ENCODE measurements at regions not wholly inside any gene's neighbourhood (a gene's known extent, or its start where the extent isn't known, plus 50 kb on each side); places are given as distances from the start of the nearest gene placed in this dataset.
A peak's percentile ranks its signal among the peaks of the same experiment; 100 is the strongest.
"Not testable (repeated sequence)": the region's sequence is repeated elsewhere in the genome, so short reads cannot be mapped to it uniquely, and the experiment has no call there.

DNA sequence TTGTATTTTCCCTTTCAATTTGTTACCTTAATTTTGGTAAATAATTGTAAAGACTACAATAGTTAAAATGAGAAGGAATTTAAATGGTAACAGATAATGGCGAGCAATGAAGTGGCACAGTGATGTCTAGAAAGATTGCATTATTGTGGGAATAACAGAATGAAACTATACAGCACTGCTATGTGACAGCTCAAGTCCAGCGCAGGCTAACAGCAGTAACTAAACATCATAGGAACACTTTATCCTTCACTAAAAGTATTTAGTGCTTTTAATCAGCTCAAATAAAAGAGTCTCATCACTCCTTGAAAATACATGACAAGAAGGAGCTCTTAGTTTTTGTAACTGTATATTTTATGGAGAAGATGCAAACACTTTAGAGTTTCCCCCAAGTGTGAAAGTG is 190.8 kb downstream of the TENT5A start:
- no peak for DNase-seq

DNA sequence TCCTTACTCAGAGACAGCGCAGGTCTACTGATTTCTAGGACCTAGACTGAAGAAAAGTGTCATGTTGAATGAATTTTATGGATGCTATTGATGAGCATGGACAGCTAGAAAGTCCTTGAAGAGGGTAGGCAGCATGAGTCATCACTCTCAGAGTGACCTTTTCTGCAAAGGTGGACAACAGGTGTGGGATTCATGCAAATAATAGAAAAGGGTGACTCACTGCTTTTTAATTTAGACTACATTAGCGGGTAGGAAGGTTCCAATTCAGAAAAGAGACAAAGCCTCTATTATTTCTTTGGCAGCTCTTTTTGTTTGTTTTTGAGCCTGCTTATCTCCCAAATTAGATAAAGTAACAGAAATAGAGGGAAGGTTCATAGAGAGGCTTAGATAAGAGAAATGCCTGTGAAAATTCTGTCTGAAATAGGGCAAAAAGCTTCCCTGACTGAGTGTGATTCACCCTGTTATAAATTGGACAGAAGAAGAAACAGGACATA is 191.4 kb downstream of the TENT5A start:
- DNase-seq = no peak

DNA sequence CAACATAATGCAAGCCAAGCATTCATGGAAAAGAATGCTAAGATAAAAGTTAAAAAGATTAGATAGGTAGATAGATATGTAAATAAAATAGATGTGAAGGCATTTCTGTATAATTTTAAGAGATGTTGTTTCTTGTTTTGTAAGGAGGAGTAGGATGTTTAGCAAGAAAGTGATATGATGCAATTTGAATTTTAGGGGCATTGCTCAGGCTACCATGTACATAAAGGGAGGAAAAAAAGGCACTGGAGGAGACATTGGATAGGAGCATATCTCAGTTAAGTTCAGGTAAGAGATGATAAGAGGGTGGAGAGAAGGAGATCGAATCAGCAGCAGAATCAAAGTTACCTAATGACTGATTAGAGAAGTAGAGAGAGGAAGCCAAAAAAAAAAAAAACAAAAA is 194.7 kb downstream of the TENT5A start:
- DNase-seq = no peak

DNA sequence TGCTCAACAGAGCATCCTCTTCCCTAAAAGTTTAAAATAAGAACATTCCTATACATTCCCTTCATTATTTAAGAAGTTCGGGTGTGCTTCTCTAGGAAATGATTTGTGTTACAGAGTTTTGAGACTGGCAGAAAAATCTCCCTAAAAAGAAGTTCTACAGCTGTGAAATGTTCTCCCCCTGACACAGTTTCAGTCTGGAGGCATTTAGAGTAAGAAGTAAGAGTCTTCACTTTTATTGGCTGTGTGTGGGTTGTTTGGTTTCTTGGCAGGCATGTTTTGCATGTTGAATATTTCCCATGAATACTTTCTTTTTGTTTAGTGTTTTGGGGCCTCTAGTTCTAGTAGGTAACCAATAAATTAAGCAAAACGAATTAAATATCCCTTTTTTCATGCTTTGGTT is 195.9 kb downstream of the TENT5A start:
- no peak for DNase-seq

DNA sequence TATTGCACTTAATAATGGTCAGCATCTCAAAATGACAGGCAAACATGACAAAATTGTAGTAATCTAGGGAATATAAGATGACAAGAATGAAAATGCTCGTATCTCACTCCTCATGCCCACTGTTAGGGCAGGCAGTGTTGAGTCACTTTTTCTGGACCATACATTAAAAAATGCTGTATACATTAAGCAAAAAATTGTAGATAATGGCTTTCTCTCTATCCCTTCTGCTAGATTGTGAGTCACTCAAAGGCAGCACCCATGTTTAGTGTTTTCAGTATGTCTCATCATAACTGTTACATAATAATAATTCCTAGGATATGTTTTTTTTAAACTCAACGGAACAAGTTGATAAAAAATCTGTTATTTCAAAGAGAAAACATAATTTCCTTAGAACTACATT is 199.3 kb downstream of the TENT5A start:
- peak; percentile 41 for DNase-seq

DNA sequence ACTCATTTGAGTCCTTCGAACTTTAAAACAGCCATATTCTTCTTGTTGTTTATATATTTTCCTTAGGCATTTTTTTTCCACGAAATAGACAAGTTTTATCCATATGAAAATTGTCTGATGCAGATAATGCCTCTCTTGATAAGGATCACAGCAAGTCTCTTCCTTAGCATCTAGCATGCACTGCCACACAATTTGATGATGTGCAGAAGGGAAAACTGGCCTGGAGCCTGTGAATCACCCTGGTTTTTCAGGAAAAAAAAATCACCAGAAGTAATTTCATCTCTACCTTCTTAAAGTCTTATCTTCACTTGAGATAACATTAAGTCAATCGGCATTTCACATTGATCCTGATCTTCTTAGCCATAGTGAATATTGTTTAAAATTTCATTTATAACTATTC is 199.8 kb downstream of the TENT5A start:
- DNase-seq = no peak

DNA sequence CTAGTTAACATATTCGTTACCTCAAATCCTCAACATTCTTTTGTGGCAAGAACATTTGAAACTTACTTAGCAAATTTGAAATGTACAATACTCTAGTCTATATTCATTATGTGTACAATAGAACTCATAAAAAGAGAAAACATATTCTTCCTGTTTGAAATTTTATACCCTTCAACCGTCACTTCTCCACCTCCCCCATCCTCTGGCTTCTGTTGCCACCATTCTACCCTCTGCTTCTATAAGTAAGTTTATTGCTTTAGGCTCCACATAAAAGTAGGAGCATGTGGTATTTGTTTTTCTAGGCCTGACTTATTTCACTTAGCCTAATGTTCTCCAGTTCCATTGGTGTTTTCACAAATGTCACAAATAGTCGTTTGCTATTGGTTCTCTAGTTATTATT is 205.3 kb downstream of the TENT5A start:
- DNase-seq = no peak

DNA sequence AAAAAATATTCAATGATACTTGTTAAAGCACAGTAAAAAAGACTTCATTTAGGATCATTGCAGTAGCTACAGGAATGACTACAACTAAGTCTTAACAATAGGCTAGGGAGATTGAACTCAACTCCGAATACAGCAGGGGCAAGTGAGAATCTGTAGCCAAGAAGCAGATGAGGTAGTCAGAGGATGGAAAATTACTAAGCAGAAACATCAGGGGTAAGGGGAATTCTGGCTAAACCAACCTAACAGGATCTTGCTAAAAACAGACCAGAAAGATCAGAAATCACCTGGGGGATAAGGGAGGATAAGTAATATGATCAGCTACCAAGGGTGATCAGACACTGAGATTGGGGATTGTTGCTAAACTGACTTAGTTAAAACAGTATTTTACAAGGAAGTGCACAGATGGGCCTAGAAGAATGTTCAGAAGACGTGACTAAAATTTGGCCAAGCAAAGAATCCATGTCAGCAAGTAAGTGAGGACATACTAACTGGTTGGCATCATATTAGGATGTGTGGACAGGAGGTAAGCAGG is 217.5 kb downstream of the TENT5A start:
- no peak for DNase-seq

DNA sequence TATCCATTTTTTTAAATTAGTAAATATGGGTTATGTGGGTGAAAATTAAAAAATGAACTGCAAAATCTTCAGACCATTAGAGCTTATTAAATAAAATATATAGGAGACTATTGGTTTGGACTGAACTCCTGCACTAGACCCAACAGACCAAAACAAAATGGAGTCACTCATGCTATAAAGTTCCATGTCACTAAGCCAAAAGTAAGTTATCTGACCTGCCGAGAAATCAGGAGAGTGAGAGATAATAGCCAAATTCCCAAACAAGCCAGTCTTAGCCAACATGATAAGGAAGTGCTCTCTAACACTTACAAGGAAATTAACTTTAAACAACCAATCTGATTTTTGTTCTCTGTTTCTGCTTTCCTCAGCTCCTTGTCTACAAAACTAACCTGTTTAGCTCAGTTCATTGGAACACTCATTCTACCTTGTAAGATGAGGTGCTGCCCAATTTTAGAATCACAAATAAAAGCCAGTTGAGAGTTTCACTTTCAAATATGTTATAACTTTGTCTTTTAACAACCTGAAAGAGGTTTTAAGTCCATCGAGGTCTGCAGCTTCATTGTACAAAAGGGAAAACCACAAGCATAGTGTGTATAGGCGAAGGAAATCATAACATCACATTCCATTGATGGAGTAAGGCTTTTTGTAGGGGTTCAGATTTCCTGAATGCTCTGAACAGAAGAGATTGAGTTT is 220.5 kb downstream of the TENT5A start:
- DNase-seq = no peak

DNA sequence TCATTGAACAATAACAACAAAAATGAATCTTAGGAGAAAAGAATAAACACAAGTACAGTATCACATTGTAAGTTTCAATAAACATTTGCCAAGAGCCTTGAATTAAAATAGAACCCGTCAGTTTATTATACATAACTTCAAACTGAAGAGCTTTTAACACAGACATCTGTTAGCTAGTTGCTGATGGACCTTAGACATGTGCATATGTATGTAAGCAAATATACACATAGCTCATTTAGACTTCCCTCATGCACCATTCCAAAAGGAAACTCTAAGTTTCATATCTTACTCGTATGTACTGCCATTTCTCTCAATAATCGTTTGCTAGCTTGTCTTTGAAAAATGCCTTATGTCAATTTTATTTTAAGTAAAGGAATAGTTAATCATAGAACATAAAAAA is 235.0 kb downstream of the TENT5A start:
- DNase-seq = no peak

DNA sequence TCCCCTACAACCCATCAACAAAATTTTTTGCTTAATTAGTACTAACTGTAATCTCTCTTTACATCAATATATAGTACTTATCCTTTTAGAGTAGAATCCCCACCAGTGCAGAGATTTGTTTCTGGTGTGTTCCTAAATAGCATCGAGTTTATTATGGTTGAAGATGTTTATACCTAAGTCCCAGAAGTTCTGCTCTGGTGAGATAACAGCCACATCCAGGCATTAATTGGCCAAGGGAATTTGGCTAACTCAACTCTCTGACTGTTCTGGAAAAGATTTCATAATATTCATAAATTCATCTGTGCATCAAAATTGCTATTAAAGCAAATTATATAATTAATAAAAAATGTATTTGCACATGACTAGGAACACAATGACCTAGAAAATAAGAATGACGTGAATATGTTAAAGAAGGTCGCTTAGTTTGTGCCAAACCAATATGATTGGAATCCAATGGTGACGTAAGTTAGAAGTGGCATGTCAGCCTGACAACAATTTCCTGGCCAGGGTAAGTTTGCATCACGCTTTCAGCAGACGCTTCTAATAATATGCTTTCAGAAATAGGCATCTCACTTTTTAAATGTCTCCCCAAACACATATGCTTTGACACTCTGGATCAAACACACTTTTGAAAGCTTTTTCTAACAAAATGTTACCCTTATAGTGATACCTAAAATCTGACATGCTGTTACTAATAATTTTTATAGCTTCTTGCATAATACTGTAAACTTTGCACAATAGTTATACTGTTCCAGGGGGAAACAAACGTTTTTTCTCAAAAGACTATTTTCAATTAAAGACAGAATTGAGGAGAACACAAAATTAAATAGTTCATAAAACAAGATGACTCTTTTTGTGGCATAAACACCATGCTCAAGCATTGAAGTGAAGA is 236.7 kb downstream of the TENT5A start:
- peak; percentile 4 for DNase-seq

DNA sequence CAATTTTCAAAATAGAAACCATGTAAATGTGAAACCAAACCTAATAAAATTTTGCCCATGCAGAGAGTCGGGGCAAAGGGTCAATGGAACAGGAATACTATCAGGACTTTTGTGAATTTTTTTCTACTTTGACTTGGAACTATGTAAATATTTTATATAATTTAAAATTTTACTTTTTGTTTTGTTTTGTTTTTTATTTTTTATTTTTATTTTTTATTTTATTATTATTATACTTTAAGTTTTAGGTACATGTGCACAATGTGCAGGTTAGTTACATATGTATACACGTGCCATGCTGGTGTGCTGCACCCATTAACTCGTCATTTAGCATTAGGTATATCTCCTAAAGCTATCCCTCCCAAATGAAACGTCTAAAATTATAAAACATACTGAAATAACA is 238.3 kb downstream of the TENT5A start:
- not testable (repeated sequence) for DNase-seq

DNA sequence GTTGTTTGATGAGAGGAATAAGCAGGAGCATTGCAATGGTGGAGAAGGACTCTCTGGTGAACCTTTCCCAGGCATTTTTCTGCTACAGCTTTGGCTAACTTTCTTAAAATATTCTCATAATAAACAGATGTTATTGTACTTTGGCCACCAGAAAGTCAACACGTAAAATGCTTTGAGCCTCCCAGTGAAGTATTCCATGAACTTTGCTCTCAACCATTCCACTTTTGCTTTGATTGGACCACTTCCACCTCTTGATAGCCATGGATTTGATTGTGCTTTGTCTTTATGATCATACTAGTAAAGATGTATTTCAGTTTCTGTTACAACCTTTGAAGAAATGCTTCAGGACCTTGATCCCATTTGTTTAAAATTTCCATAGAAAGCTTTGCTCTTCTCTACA is 241.1 kb downstream of the TENT5A start:
- no peak for DNase-seq

DNA sequence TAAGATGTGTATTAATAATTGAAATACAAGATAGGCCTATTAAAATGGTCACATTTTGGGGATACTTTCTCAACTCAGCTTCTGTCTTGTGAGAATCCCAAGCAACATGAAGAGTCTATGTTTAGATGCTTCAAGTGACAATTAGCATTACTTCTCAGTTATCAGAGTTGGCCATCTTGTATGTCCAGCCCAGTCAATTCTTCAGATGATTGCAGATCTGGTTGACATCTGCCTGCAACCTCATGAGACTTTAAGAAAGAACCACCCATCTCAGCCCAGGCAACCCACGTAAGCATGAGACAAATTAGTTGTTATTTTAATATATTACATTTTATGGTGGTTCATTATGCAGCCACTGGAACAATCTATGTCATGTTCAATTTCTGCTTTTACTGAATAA is 256.5 kb downstream of the TENT5A start:
- no peak for DNase-seq

DNA sequence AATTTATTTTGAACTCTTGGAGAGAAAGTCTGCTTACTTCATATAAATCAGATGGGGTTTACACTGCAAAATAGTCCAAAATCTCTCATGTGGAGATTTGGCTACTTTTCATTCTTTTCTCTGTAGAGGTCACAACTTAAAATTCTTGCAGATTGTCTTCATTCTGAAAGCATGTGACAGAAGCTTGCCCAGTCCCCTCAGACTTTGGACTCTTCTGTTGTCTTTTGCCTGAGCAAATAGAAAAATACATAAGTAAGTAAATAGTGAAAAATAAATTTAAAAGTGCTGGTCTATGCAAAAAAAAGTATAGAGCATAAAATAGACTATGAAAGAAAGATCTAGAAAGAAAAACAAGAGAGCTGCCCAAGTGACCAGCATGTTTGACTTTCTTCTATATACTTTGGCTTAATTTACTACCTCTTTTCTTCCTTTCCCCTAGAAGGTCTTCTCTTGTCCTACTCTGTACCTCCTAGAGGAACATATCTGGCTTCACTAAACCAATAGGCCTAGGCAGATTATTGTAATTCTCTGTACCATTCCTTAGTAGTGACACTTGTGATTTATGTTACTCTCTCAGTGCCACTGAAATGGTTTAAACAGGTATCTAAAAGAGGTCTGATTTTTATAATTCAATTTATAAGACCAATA is 260.9 kb downstream of the TENT5A start:
- no peak for DNase-seq

DNA sequence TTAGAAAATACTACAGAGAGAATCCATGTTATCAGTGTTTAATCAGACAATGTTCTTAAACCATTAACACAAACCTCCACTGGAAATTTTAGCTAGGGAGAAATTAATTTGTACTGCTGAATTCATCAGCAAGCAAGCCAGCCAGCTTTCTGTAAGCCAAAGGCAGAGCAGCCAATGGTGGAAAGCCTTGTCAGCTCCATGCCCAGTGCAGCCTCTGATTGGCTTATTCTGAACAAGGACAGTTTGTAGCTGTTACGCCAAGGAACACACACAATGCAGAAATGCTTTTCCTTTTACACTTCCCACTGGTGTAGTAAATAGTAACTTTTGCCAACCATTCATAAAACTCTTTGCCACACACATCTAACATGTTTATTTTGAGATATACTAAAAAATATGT is 265.0 kb downstream of the TENT5A start:
- DNase-seq = no peak

DNA sequence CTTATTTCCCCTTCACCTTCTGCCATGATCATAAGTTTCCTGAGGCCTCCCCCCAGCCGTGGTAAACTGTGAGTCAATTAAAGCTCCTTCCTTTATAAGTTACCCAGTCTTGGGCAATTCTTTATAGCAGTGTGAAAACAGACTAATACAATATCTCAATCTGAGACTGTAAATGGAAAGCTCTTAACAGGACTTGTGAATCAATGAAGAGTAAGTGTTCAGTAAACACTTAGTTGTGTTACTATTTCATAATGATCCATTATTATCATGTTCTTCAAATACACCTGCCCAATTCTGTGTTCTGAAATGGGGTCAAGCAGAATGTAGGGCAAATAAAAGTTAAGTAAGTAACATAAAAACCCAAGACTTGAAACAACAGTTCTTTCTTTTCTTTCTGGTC is 266.2 kb downstream of the TENT5A start:
- no peak for DNase-seq

DNA sequence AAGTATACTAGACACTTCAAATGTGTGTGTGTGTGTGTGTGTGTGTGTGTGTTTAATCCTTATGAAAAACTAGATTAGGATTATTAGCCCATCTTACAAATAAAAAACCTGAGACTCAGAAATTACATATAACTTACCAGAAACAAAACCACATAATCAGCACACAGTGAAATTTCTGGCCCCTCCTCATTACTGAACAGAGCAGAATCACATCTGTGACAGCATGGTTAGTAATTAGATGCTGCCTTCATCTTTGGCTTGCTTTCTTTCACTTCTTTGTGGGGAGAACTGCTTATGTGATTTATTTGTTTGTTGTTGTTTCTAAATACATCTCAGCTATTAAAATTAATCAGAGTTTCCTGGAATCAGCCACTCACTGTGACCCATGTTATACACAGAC is 267.1 kb downstream of the TENT5A start:
- no peak for DNase-seq

DNA sequence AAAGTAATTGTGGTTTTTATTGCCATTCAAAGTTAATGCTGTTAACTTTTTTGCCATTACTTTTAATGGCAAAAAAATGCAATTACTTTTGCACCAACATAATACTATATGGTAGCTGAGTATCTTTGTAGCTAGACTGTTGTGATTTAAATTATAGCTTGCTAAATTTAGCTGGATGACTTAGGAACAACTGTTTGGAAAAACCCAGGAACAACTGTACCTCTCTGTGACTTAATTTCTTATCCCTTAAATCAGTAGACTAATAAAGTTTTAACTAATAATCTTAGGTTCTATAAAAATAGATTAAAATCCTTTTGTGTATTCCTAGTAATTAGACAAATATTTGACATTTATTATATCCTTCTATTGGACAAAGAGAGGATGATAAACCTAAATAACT is 268.2 kb downstream of the TENT5A start:
- DNase-seq = no peak

DNA sequence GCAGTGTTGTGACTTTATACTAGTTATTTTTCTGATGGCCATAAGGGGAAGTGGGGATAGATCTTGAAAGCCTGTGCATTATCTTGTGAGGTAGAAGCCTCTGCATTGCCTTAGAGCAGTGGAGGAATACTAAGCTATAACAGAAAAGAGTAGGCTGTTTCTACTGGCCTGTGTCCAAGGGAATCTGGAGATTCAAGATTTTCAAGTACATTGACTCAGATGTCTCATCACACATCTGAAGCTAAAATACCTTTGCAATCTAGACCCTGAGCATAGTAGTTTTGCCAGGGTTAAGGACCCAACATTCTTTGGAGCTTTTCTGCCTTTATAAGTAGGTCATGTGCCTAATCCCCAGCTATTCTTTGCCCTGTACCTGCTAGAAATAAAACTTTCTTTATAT is 272.3 kb downstream of the TENT5A start:
- no peak for DNase-seq

DNA sequence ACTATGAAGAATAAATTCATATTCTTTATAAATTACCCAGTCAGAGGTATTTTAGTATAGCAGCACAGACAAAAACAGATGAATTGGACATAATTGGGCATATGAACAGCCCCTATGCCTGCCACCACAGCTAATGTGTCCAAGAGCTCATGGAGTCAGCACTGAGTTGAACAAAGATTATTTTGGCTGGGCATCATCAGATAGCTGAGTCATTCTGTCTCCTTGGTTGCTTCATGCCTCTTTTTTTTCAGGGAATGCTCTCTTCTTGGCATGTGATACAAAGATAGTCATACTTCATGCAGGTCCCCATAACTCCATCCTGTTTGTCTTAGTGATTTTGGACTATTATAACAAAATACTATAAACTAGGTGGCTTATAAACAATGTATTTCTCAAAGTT is 275.6 kb downstream of the TENT5A start:
- peak; percentile 56 for DNase-seq

DNA sequence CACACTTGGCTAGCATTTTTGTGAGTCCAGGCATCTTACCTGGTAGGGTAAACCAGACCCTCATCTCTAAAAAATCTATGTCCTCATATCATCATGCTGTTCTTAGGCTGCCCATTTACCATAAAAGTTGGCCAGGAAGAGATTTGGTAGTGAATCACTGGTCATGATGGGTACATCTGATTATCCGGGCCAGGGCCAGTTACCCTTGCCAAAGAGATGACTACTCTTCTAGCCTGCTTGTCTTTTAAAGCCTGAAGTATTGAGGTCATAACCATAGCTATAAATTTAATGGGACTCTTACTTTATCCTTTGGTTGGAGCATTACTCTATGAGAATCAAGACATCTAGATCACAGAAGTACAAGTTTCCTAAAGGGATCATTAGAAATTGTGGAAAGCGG is 276.8 kb downstream of the TENT5A start:
- peak; percentile 12 for DNase-seq

DNA sequence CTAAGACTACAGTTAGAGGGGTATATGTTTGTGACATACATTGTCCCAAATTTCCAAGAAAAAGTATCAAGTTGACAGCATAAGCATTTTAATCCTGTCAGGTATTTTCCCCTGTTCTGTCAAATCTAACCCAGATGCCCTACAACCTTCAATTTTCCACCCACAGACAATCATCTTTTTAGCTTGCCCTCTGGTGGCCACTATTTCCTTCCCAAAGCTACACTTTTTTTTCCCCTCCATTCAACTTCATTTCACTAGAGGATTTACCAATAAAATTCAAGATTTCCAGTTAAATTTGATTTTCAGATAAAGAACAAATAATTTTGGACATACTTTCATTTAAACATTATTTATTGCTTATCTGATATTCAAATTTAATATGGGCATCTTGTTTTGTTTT is 286.6 kb downstream of the TENT5A start:
- peak; percentile 37 for DNase-seq

DNA sequence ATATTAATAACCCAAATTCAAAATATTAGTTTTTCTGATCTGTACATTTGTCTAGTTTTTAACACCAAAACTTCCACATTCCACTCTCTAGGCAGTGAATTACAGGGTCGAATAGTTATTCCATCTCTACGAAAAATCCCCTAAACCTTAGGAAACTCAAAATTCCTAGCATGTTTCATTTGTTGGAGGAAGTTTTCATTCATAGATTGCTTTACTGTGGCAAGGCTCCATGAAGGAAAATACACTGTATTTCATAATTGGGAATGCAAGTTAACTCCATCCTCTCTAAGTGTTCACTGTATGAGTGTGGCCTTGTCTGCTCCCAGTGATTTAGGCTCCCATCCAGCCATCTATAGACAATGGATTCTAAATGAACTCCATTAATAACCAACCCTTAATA is 296.1 kb downstream of the TENT5A start:
- DNase-seq = no peak

Measured in EL (cell line).